DMS53 treated with DMSO at 0.1 percent for 48 hours (cell line): ENCODE measurements at regions not wholly inside any gene's neighbourhood (a gene's known extent, or its start where the extent isn't known, plus 50 kb on each side); places are given as distances from the start of the nearest gene placed in this dataset.

ENCODE experiments used
- DNase-seq: peaks from one replicate; lab custom pipeline; 2025; ENCODE audit not compliant: unreplicated experiment; lab: John Stamatoyannopoulos, UW

- no peak for DNase-seq
Measured at GRCh38 chr15:31803388-31803884, 226.9 kb upstream of the CHRNA7 start.

DNA sequence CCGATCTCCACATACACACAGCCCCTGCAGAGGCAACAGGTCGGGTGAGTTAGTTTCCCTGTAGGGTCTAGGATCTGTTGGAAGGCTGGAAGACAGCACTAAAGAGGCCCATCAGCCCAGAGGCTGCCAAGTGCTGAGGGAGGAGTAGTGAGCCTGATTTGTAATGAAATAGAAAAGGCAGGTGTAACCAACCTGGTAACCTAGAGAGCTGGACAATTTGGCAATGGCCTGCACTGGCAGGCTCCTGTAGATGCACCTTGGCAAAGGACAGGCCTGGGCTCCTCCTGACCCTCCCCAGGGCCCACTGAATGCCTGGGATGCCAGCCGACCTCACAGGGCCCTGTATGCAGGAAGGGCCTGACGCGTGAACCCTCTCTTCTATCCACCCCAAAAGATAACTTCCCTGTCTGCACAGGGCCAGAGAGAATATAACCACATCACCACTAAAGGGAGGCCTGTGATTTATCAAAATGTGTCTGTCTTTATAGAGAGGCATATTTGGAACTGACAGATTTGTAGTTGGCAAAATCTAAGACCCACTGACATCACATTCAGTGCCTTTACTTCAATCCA is 225.1 kb upstream of the CHRNA7 start:
- DNase-seq: no peak

GRCh38 chr15:31806106-31806505 is 224.2 kb upstream of the CHRNA7 start:
- DNase-seq: no peak

- no peak for DNase-seq
Measured at GRCh38 chr15:31811641-31812040, 218.7 kb upstream of the CHRNA7 start.

- no peak for DNase-seq
Measured at GRCh38 chr15:31814082-31814481, 216.2 kb upstream of the CHRNA7 start.

DNA sequence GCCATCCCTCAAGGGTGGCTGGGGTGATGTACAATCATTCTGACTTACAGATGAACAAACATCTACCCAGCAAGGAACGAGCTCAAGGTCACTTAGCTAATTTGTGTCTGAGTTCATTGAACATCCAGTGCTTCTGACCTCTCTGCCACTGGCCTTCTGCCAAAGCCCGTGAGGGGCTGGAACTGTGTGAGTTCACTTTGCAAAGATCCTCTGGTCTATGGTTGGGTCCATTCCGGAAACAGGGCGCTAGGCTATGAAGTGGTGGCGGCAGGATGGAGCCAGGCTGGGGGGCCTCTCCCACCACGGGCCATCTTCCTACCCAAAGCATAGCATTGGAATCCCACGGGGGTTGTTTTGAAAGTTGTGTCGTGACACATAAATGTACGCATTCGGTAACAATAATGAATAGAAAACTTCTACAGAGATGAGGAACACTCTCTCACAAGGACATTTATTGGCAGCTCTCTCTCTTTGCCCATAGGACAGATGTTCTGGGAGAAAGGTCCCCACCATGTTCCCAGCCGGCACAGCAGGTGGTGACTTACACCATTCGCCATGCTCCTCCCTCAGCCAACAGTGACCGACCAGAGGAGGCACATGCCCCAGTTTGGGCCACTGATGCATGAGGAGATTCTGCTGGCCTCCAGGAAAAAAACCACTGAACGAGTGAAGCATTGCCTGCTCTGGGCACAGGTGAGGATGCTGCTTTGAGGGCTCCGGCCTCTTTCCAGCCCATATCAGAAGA is 214.7 kb upstream of the CHRNA7 start:
- DNase-seq: no peak

DNA sequence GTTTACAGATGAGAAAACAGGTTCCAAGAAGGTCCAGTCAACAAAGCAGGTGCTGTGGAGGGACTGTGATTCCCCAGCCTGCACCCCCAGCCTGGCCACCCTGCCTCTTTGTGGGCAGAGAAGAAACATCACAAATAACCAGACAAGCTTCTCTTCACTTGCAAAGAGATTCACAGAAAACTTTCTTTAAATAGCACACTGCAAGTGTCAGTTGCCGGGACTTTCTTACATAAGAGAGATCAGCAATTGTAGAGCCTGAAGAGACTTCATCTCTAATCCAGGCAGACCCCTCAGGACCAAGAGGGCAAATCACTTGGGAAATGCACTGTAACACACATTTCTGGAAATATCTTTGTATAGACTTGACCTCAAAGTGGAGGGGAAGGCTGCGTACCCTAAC is 207.9 kb upstream of the CHRNA7 start:
- no peak for DNase-seq

- no peak for DNase-seq
Measured at GRCh38 chr15:31824024-31824423, 206.3 kb upstream of the CHRNA7 start.

DNA sequence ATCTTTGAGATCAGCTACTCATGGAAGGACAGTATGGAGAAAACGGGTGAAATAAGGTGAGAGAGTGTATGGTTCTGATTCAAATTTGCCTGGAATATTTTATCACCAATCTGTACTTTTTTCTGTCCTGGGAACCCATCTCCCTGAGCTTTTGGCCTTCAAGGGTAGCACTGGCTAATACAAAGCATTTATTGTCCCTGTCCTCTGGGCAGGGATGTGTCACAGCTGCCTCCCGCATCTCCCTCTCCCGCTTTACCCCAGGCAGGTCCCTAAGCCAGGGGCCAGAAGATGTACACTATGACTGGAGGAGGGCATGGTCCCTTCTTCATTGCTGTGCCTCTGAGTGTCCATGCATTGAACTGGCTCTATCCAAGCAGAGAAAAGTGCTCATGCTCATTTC is 201.7 kb upstream of the CHRNA7 start:
- no peak for DNase-seq

DNA sequence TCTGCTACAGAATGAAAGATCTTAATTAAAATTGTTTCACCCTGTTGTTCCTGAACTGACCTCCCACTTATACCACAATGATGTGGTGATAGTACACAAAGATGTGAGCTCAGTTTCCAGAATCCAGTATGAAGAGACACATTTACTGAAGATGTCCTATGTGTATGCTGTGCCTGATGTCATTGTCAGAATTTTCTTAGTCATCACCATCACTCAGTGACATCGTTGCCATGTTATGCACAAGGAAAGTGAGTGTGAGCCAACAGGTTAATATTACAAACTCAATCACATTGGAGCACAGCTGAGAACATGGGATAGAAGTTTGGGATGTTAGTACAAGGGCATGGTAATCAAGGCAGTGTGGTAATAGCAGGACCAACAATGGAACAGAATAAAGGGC is 199.7 kb upstream of the CHRNA7 start:
- DNase-seq: no peak

GRCh38 chr15:31831596-31831995 is 198.7 kb upstream of the CHRNA7 start:
- DNase-seq: no peak

GRCh38 chr15:31834654-31835053 is 195.7 kb upstream of the CHRNA7 start:
- no peak for DNase-seq

DNA sequence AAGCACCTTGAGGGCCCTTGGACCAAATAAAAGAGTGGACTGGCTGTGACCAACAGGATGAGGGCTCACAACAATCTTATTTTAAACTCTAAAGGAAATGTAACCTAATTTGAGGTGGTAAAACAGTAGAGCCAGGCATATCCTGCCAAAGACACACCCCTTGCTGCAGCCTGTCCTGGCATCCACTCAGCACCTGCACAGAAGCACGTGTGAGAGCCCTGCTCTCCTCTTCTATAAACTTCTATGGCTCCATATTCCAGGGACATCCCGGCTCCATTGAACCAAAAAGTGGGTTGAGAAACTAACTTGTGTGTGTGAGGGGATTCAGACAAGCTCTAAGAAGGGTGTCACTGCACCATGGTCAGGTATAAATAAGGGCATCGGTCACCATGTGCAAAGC is 190.9 kb upstream of the CHRNA7 start:
- DNase-seq: no peak

- DNase-seq: no peak
Measured at GRCh38 chr15:31840849-31841476, 189.4 kb upstream of the CHRNA7 start.

DNA sequence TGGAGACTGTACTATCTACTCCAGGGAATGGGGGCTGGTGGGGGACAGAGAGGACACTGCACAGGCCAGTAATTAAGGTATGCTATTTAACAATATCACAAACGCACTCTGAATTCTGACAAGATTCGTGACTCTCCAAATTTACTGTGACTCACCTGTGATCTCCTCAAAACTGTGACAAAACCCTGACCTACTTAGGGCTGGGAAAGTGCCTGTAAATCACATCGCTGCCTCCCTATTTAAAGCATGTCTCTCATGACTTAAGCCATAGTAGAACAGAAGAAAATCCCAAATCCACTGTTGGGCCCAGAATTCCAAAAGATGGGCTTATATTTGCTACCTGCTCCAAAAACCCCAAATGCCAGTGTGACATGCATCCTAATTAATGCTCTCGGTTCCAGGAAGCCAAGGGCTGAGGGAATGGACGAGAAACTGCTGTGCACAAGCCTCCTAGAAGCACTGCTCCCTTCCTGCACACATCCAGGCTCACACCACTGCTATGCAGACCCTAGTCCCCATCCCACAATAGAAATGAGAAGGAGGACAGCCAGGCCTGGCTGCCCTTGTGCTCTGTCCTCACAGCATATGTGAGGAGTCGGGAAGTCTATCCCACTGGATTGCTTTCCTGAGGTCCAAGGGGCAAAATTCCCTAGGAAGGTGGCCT is 187.7 kb upstream of the CHRNA7 start:
- DNase-seq: no peak

DNA sequence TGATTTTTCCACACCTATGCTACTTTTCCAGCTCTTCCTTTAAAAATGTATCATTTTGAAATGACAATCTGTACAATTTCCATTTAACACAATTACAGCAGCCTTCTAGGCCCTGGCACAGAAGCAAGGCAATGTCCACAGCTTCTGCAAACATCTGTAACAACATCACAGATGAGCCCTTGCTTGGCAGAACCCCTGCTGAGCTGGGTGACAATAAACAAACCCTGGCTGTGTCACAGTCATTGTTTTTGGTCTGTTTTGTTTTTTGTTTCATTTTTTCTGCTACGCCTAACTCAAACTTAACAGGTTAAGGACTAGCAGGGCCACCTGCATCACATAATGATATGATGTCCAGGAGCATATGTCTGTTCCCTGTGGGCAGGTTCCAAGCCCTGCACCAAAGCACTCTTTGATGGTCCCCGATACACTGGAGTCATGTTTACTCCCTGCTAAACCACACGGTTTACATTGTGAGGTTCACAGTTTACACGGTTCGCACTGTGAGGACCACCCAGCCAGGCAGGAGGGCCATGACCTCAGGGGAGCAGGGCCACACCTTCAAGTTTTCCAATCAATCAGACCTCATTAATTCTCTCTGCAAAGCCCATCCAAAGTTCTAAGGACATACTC is 186.8 kb upstream of the CHRNA7 start:
- no peak for DNase-seq

- DNase-seq: no peak
Measured at GRCh38 chr15:31845791-31846190, 184.5 kb upstream of the CHRNA7 start.

DNA sequence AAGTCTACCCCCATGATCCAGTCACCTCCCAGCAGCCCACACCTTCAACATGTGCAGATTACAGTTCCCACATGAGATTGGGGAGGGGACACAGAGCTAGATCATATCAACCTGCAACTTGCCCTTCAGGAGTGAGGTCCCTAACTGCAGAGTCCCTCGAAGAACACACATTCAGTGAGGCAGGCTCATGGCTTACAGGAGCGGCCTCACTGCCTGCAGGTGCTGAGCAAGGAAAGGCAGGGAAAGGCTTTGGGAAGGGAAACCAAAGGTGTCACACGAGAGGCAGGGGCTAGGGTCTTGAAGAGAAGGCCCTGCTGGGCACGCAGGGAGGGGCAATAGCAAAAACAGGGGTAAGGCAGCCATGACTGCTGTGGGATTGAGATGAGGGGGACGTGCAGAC is 182.4 kb upstream of the CHRNA7 start:
- no peak for DNase-seq

DNA sequence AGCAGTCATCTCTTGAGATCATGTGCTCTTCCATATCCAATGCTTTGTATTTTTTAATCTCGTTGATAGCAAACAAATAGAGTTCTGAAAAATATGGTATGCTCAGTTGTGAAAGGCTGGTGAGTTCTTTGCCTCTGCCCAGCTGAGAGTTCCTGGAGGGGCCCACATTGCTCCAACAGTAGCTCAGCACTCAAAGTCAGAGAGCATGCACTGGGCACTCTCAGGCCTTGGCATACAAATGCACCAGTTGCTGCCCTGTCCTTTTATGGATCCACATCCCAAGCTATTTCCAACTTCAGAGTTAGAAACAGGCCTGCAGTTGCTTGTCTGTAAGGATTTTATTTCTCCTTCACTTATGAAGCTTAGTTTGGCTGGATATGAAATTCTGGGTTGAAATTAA is 181.7 kb upstream of the CHRNA7 start:
- no peak for DNase-seq

- no peak for DNase-seq
Measured at GRCh38 chr15:31852933-31853799, 177.1 kb upstream of the CHRNA7 start.
